MM.1S (cell line): ENCODE measurements at regions not wholly inside any gene's neighbourhood (a gene's known extent, or its start where the extent isn't known, plus 50 kb on each side); places are given as distances from the start of the nearest gene placed in this dataset.

ENCODE experiments used
- DNase-seq: peaks from one replicate; pipeline ENCODE4 v3.0.0-alpha.2; 2015
- H2AFZ ChIP-seq: fragments of 300-600 bp; sonication (generic); 2 replicates; pipeline ENCODE4 v1.6.0; 2016; ENCODE audit warnings: antibody characterized with exemption, low read length
- H3F3A ChIP-seq: fragments of 300-600 bp; sonication (generic); 2 replicates; pipeline ENCODE4 v1.6.1; 2016; ENCODE audit warnings: mild to moderate bottlenecking, antibody characterized with exemption, low read length, moderate library complexity, mixed read lengths; ENCODE audit not compliant: insufficient read depth
- H3K27ac ChIP-seq: fragments of 300-600 bp; sonication (generic); 2 replicates; pipeline ENCODE4 v1.5.1; 2016; ENCODE audit warnings: mild to moderate bottlenecking, low read length
- H3K27me3 ChIP-seq: fragments of 300-600 bp; sonication (generic); replicated peaks from 2 replicates; pipeline ENCODE4 v1.6.0; 2016; ENCODE audit warnings: low read length; ENCODE audit not compliant: insufficient read depth
- H3K36me3 ChIP-seq: fragments of 300-600 bp; sonication (generic); replicated peaks from 2 replicates; pipeline ENCODE4 v1.6.1; 2016; ENCODE audit warnings: mild to moderate bottlenecking, low read length, mixed read lengths; ENCODE audit not compliant: insufficient read depth
- H3K4me1 ChIP-seq: fragments of 300-600 bp; sonication (generic); 2 replicates; pipeline ENCODE4 v1.6.1; 2016; ENCODE audit warnings: low read length, mixed read lengths
- H3K4me2 ChIP-seq: fragments of 300-600 bp; sonication (generic); 2 replicates; pipeline ENCODE4 v1.6.0; 2016; ENCODE audit warnings: low read depth, low read length
- H3K4me3 ChIP-seq: fragments of 300-600 bp; sonication (generic); 2 replicates; pipeline ENCODE4 v1.5.1; 2016; ENCODE audit warnings: low read length, mixed read lengths
- H3K79me2 ChIP-seq: fragments of 300-600 bp; sonication (generic); 2 replicates; pipeline ENCODE4 v1.6.1; 2016; ENCODE audit warnings: mixed run types, low read length, mixed read lengths
- H3K9ac ChIP-seq: fragments of 300-600 bp; sonication (generic); 2 replicates; pipeline ENCODE4 v1.6.1; 2016; ENCODE audit warnings: low read length, mixed read lengths
- H3K9me2 ChIP-seq: fragments of 300-600 bp; sonication (generic); replicated peaks from 2 replicates; pipeline ENCODE4 v1.6.1; 2016; ENCODE audit warnings: mild to moderate bottlenecking, low read length, mixed read lengths; ENCODE audit not compliant: insufficient read depth
- H3K9me3 ChIP-seq: fragments of 300-600 bp; sonication (generic); replicated peaks from 2 replicates; pipeline ENCODE4 v1.6.1; 2016; ENCODE audit warnings: mild to moderate bottlenecking, low read length, mixed read lengths; ENCODE audit not compliant: insufficient read depth
- H4K20me1 ChIP-seq: fragments of 300-600 bp; sonication (generic); 2 replicates; pipeline ENCODE4 v1.6.1; 2016; ENCODE audit warnings: mild to moderate bottlenecking, low read length, moderate library complexity, mixed read lengths; ENCODE audit not compliant: insufficient read depth
- CTCF ChIP-seq: fragments of 300-600 bp; sonication (generic); IDR thresholded peaks from 2 replicates; pipeline ENCODE4 v1.5.1; 2016; ENCODE audit warnings: antibody characterized with exemption, low read length, mixed read lengths
- EZH2 ChIP-seq: fragments of 300-600 bp; sonication (generic); optimal IDR thresholded peaks from 2 replicates; pipeline ENCODE3; 2017; ENCODE audit warnings: low read depth, mild to moderate bottlenecking, antibody characterized with exemption, low read length, mixed read lengths
- EZH2phosphoT487 ChIP-seq: fragments of 300-600 bp; sonication (generic); IDR thresholded peaks from 2 replicates; pipeline ENCODE4 v1.6.1; 2018; ENCODE audit warnings: antibody characterized with exemption, low read length

DNA sequence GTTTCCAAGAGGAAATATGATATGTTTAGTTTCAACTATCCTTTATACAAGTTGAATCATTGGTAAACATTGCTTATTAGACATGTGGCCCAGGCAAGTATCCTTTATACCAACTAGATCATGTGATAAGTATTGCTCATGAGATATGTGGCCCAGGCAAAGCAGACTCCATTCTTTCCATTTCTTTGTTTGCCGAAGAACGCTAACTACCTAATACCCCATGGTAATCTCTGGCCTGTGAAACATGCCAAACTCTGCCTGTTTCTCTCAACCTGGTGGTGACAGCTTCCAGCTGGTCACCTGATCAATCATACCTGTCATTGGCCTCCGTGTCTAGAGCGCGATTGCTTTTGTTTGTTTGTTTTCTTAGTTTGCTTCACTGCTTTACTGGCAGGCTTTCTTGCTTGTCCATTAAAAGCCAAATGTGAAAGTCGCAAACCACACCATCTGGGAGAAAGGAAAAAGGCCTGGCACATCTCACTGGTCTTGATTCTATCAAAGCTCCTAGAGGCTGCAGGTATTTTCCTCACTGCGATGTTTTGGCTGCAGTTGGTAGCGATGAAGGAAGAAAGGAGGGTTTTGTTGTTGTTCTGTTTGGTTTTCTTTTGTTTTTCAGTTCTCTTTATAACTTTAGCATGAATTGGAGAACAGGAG, 686.2 kb downstream of the KCNJ2 start:
- no peaks in the 10 kb centered on the region for H3K9me2 ChIP-seq
- H4K20me1 ChIP-seq = no peaks in the 10 kb centered on the region
- no peak overlapping the region for H3K4me2 ChIP-seq
- TF ChIP-seq CTCF = no peak
- TF ChIP-seq EZH2phosphoT487 = no peak
- TF ChIP-seq EZH2 = no peak
- no peaks in the 10 kb centered on the region for H3K27me3 ChIP-seq
- no peaks in the 10 kb centered on the region for H3K79me2 ChIP-seq
- no peaks in the 10 kb centered on the region for H3K4me1 ChIP-seq
- H3K9me3 ChIP-seq = no peaks in the 10 kb centered on the region
- H3K4me3 ChIP-seq = no peak overlapping the region
- DNase-seq = no peak
- no peak overlapping the region for H2AFZ ChIP-seq
- no peak overlapping the region for H3K9ac ChIP-seq
- H3K36me3 ChIP-seq = no peaks in the 10 kb centered on the region
- no peak overlapping the region for H3K27ac ChIP-seq
- H3F3A ChIP-seq = no peaks in the 10 kb centered on the region

- no peak for TF ChIP-seq CTCF
- TF ChIP-seq EZH2phosphoT487 = no peak
- no peak for TF ChIP-seq EZH2
- no peak overlapping the region for H3K27ac ChIP-seq
- no peak overlapping the region for H3K4me2 ChIP-seq
- DNase-seq = no peak
- no peaks in the 10 kb centered on the region for H3K9me3 ChIP-seq
- H3K4me3 ChIP-seq = no peak overlapping the region
- H2AFZ ChIP-seq = no peak overlapping the region
- H3K36me3 ChIP-seq = no peaks in the 10 kb centered on the region
- H3K9me2 ChIP-seq = no peaks in the 10 kb centered on the region
- H3K27me3 ChIP-seq = no peaks in the 10 kb centered on the region
- H3K4me1 ChIP-seq = no peaks in the 10 kb centered on the region
- H3K79me2 ChIP-seq = no peaks in the 10 kb centered on the region
- H3K9ac ChIP-seq = no peak overlapping the region
- no peaks in the 10 kb centered on the region for H3F3A ChIP-seq
- no peaks in the 10 kb centered on the region for H4K20me1 ChIP-seq
Measured at GRCh38 chr17:70857351-70857750, 688.0 kb downstream of the KCNJ2 start.

- DNase-seq = no peak
- Histone ChIP-seq H3K9me2 (no peaks in the 10 kb centered on the region), H3K9ac (no peak overlapping the region), H3K4me1 (no peaks in the 10 kb centered on the region), H3K27ac (no peak overlapping the region), H3K9me3 (no peaks in the 10 kb centered on the region), H3K4me3 (no peak overlapping the region), H3K79me2 (no peaks in the 10 kb centered on the region), H3K27me3 (no peaks in the 10 kb centered on the region), H2AFZ (no peak overlapping the region), H3K4me2 (no peak overlapping the region), H3K36me3 (no peaks in the 10 kb centered on the region), H4K20me1 (no peaks in the 10 kb centered on the region), H3F3A (no peaks in the 10 kb centered on the region)
- TF ChIP-seq CTCF (no peak), EZH2phosphoT487 (no peak), EZH2 (no peak)
Measured at GRCh38 chr17:70859829-70860228, 690.5 kb downstream of the KCNJ2 start.
